Aorta (tissue), 5 donors: ENCODE measurements at regions not wholly inside any gene's neighbourhood (a gene's known extent, or its start where the extent isn't known, plus 50 kb on each side); places are given as distances from the start of the nearest gene placed in this dataset.

ENCODE experiments used
- ATAC-seq: fragments of 200-7000 bp; cut with Tn5 transposase; one replicate; pipeline ENCODE4 v1.9.1; 2022; ENCODE audit warnings: moderate library complexity; ENCODE audit not compliant: low FRiP score
- DNase-seq, 2 donors: peaks; one replicate each; pipeline ENCODE4 v3.0.0-alpha.2; 2020
- H3K27ac ChIP-seq, 2 donors: one replicate each; pipeline ENCODE4 v1.5.1; 2013; ENCODE audit warnings: low read length in 2 of 2, mild to moderate bottlenecking in 2 of 2, moderate library complexity in 2 of 2, control low read depth in 1 of 2, inconsistent platforms in 1 of 2, low read depth in 1 of 2
- H3K27me3 ChIP-seq, 2 donors: one replicate each; pipeline ENCODE4 v1.6.1; 2013; ENCODE audit warnings: control low read depth in 1 of 2, low read length in 1 of 2, mild to moderate bottlenecking in 1 of 2, moderate library complexity in 1 of 2; ENCODE audit not compliant: insufficient read depth in 2 of 2, control insufficient read depth in 1 of 2
- H3K36me3 ChIP-seq, 2 donors: one replicate each; pipeline ENCODE4 v1.6.1; 2013; ENCODE audit warnings: control low read depth in 1 of 2, low read length in 1 of 2, mild to moderate bottlenecking in 1 of 2; ENCODE audit not compliant: insufficient read depth in 2 of 2, control insufficient read depth in 1 of 2
- H3K4me1 ChIP-seq, 2 donors: one replicate each; pipeline ENCODE4 v1.6.1; 2013; ENCODE audit warnings: low read length in 2 of 2, control low read depth in 1 of 2, mild to moderate bottlenecking in 1 of 2, moderate library complexity in 1 of 2; ENCODE audit not compliant: insufficient read depth in 2 of 2, control insufficient read depth in 1 of 2
- H3K4me3 ChIP-seq, 2 donors: one replicate each; pipeline ENCODE4 v1.5.1; 2013; ENCODE audit warnings: low read length in 2 of 2, control low read depth in 1 of 2, mild to moderate bottlenecking in 1 of 2
- H3K9me3 ChIP-seq: one replicate; pipeline ENCODE4 v1.6.1; 2013; ENCODE audit warnings: mild to moderate bottlenecking, low read length; ENCODE audit not compliant: control insufficient read depth
- WGBS, 2 donors: extraction: QIAGEN DNeasy Blood & Tissue Kit; methylation state at CpG; one replicate each; pipeline ENCODE4 v1.1.7; 2013; 5-methylcytosine and 5-hydroxymethylcytosine counted together
- intact Hi-C, 2 donors: fragments of 100-400 bp; cut with DNase I; formaldehyde crosslinking; loops; one replicate each; pipeline versions ENCODE4 v1.14.2 to v1.15.0; 2022
- donor health status: healthy with polysubstance abuse.
- donor health status: Bipolar disorder and iron deficiency.
- donor health status: DM: no; HTN: no; CAD: no.
- donor health status: DM: no; HTN: no; CAD: no.
- donor health status: DM: yes; HTN: yes; CAD: no.

- no peak overlapping the region for H3K4me3 ChIP-seq
Observed at GRCh38 chr13:21319869-21320641, 139.0 kb downstream of the ZDHHC20 start.

GRCh38 chr13:21320642-21321034, 138.5 kb downstream of the ZDHHC20 start:
- ATAC-seq (no peak), DNase-seq (no peak)
- Histone ChIP-seq H3K27ac (no peak overlapping the region), H3K4me3 (no peak overlapping the region), H3K4me1 (no peaks in the 10 kb centered on the region), H3K9me3 (no peaks in the 10 kb centered on the region), H3K36me3 (no peaks in the 10 kb centered on the region), H3K27me3 (no peaks in the 10 kb centered on the region)
- WGBS, 2 donors = 87 to 90% methylated on average over 8 of the region's 8 CpGs
- intact Hi-C loops = no loop called here

More at GRCh38 chr13:21319869-21320641, 139.0 kb downstream of the ZDHHC20 start:
- intact Hi-C loops = no loop called here
- Histone ChIP-seq H3K27ac (no peak overlapping the region), H3K36me3 (no peaks in the 10 kb centered on the region), H3K27me3 (no peaks in the 10 kb centered on the region), H3K4me1 (no peaks in the 10 kb centered on the region), H3K9me3 (no peaks in the 10 kb centered on the region)
- WGBS, 2 donors = 96 to 98% methylated on average over 40 of the region's 40 CpGs
- ATAC-seq (no peak), DNase-seq (no peak)

GRCh38 chr13:21321269-21321668, 137.8 kb downstream of the ZDHHC20 start:
- ATAC-seq (no peak), DNase-seq (no peak)
- H3K27ac ChIP-seq = no peak overlapping the region
- 69 to 73% methylated on average over 7 of the region's 7 CpGs for WGBS, 2 donors
- intact Hi-C loops = no loop called here
- H3K27me3 ChIP-seq = no peaks in the 10 kb centered on the region
- H3K9me3 ChIP-seq = no peaks in the 10 kb centered on the region
- no peak overlapping the region for H3K4me3 ChIP-seq
- H3K4me1 ChIP-seq = no peaks in the 10 kb centered on the region
- no peaks in the 10 kb centered on the region for H3K36me3 ChIP-seq

GRCh38 chr13:21322327-21322965, 136.7 kb downstream of the ZDHHC20 start:
- 77 to 82% methylated on average over 11 of the region's 11 CpGs for WGBS, 2 donors
- no peaks in the 10 kb centered on the region for H3K9me3 ChIP-seq
- H3K4me1 ChIP-seq = no peaks in the 10 kb centered on the region
- H3K27ac ChIP-seq = no peak overlapping the region
- no peak for ATAC-seq
- no peaks in the 10 kb centered on the region for H3K36me3 ChIP-seq
- no peak for DNase-seq
- H3K4me3 ChIP-seq = no peak overlapping the region
- no peaks in the 10 kb centered on the region for H3K27me3 ChIP-seq
- intact Hi-C loops = no loop called here
